Activated CD4-positive, alpha-beta memory T cell treated with anti-CD3 and anti-CD28 coated beads for 36 hours (primary cell): ENCODE measurements at regions not wholly inside any gene's neighbourhood (a gene's known extent, or its start where the extent isn't known, plus 50 kb on each side); places are given as distances from the start of the nearest gene placed in this dataset.

Experiments
- CTCF ChIA-PET: fragments of 350-600 bp; sonication (Branson Sonifier 250); formaldehyde crosslinking; loops from one replicate; lab custom pipeline; 2021; ENCODE audit warnings: antibody characterized with exemption, inconsistent platforms; lab: Charles Lee
- POLR2A ChIA-PET: fragments of 350-600 bp; sonication (Branson Sonifier 250); formaldehyde crosslinking; loops from one replicate; lab custom pipeline; 2021; ENCODE audit warnings: antibody characterized with exemption; lab: Charles Lee
- DNase-seq: peaks from one replicate; pipeline ENCODE4 v3.0.0-alpha.2; 2020
- H3K27ac Mint-ChIP-seq: one replicate; pipeline ENCODE4 v1.8.0; 2021; ENCODE audit warnings: mixed read lengths
- H3K27me3 Mint-ChIP-seq: one replicate; pipeline ENCODE4 v1.8.0; 2021; ENCODE audit warnings: mixed read lengths
- H3K36me3 Mint-ChIP-seq: one replicate; pipeline ENCODE4 v1.8.0; 2021; ENCODE audit warnings: mixed read lengths
- H3K4me1 Mint-ChIP-seq: one replicate; pipeline ENCODE4 v1.8.0; 2021; ENCODE audit warnings: low read depth, mixed read lengths
- H3K4me3 Mint-ChIP-seq: one replicate; pipeline ENCODE4 v1.8.0; 2021; ENCODE audit warnings: mild to moderate bottlenecking, mixed read lengths
- H3K9me3 Mint-ChIP-seq: one replicate; pipeline ENCODE4 v1.8.0; 2021; ENCODE audit warnings: mixed read lengths
- intact Hi-C: fragments of 100-400 bp; cut with micrococcal nuclease; formaldehyde crosslinking; loops from one replicate; pipeline ENCODE4 v1.15.1; 2023

GRCh38 chr11:127616158-127616557 lies 615.6 kb upstream of the KIRREL3 start:
- H3K27me3 Mint-ChIP-seq, result no peaks in the 10 kb centered on the region
- no peaks in the 10 kb centered on the region for H3K4me1 Mint-ChIP-seq
- H3K36me3 Mint-ChIP-seq, result no peaks in the 10 kb centered on the region
- CTCF ChIA-PET, result no interaction called here
- POLR2A ChIA-PET, result no interaction called here
- H3K4me3 Mint-ChIP-seq, result no peak overlapping the region
- no peak for DNase-seq
- no peaks in the 10 kb centered on the region for H3K9me3 Mint-ChIP-seq
- H3K27ac Mint-ChIP-seq, result no peak overlapping the region
- intact Hi-C loops, result no loop called here

GRCh38 chr11:127612607-127613006 lies 612.0 kb upstream of the KIRREL3 start:
- Mint-ChIP-seq H3K4me3 (no peak overlapping the region), H3K27me3 (no peaks in the 10 kb centered on the region), H3K4me1 (no peaks in the 10 kb centered on the region), H3K9me3 (no peaks in the 10 kb centered on the region), H3K27ac (no peak overlapping the region), H3K36me3 (no peaks in the 10 kb centered on the region)
- DNase-seq, result no peak
- ChIA-PET POLR2A (no interaction called here), CTCF (no interaction called here)
- intact Hi-C loops, result no loop called here

GRCh38 chr11:127609025-127609773 lies 608.6 kb upstream of the KIRREL3 start:
- no peak overlapping the region for H3K4me3 Mint-ChIP-seq
- no peaks in the 10 kb centered on the region for H3K36me3 Mint-ChIP-seq
- POLR2A ChIA-PET, result no interaction called here
- CTCF ChIA-PET, result no interaction called here
- intact Hi-C loops, result no loop called here
- H3K9me3 Mint-ChIP-seq, result no peaks in the 10 kb centered on the region
- H3K27ac Mint-ChIP-seq, result no peak overlapping the region
- no peak for DNase-seq
- no peaks in the 10 kb centered on the region for H3K4me1 Mint-ChIP-seq
- no peaks in the 10 kb centered on the region for H3K27me3 Mint-ChIP-seq

GRCh38 chr11:127607487-127608085 lies 607.0 kb upstream of the KIRREL3 start:
- Mint-ChIP-seq H3K27me3 (no peaks in the 10 kb centered on the region), H3K9me3 (no peaks in the 10 kb centered on the region), H3K4me3 (no peak overlapping the region), H3K4me1 (no peaks in the 10 kb centered on the region), H3K27ac (no peak overlapping the region), H3K36me3 (no peaks in the 10 kb centered on the region)
- ChIA-PET POLR2A (no interaction called here), CTCF (no interaction called here)
- DNase-seq, result no peak
- intact Hi-C loops, result no loop called here

- Mint-ChIP-seq H3K27ac (no peak overlapping the region), H3K36me3 (no peaks in the 10 kb centered on the region), H3K9me3 (no peaks in the 10 kb centered on the region), H3K4me3 (no peak overlapping the region), H3K4me1 (no peaks in the 10 kb centered on the region), H3K27me3 (no peaks in the 10 kb centered on the region)
- DNase-seq, result no peak
- intact Hi-C loops, result no loop called here
- POLR2A ChIA-PET, result no interaction called here
- CTCF ChIA-PET, result no interaction called here
Measured at GRCh38 chr11:127601578-127601977, 601.0 kb upstream of the KIRREL3 start.

GRCh38 chr11:127600674-127601073 lies 600.1 kb upstream of the KIRREL3 start:
- H3K4me1 Mint-ChIP-seq, result no peaks in the 10 kb centered on the region
- H3K9me3 Mint-ChIP-seq, result no peaks in the 10 kb centered on the region
- no peaks in the 10 kb centered on the region for H3K27me3 Mint-ChIP-seq
- H3K36me3 Mint-ChIP-seq, result no peaks in the 10 kb centered on the region
- no peak overlapping the region for H3K27ac Mint-ChIP-seq
- ChIA-PET POLR2A (no interaction called here), CTCF (no interaction called here)
- no peak overlapping the region for H3K4me3 Mint-ChIP-seq
- DNase-seq, result no peak
- intact Hi-C loops, result no loop called here

GRCh38 chr11:127598476-127598875 lies 597.9 kb upstream of the KIRREL3 start:
- no peak for DNase-seq
- intact Hi-C loops, result no loop called here
- Mint-ChIP-seq H3K36me3 (no peaks in the 10 kb centered on the region), H3K27me3 (no peaks in the 10 kb centered on the region), H3K4me1 (no peaks in the 10 kb centered on the region), H3K27ac (no peak overlapping the region), H3K4me3 (no peak overlapping the region), H3K9me3 (no peaks in the 10 kb centered on the region)
- POLR2A ChIA-PET, result no interaction called here
- CTCF ChIA-PET, result no interaction called here

GRCh38 chr11:127596433-127596832 lies 595.9 kb upstream of the KIRREL3 start:
- Mint-ChIP-seq H3K27ac (no peak overlapping the region), H3K36me3 (no peaks in the 10 kb centered on the region), H3K4me3 (no peak overlapping the region), H3K4me1 (no peaks in the 10 kb centered on the region), H3K9me3 (no peaks in the 10 kb centered on the region), H3K27me3 (no peaks in the 10 kb centered on the region)
- DNase-seq, result no peak
- intact Hi-C loops, result no loop called here
- POLR2A ChIA-PET, result no interaction called here
- CTCF ChIA-PET, result no interaction called here

GRCh38 chr11:127592371-127592770 lies 591.8 kb upstream of the KIRREL3 start:
- intact Hi-C loops, result no loop called here
- Mint-ChIP-seq H3K9me3 (no peaks in the 10 kb centered on the region), H3K4me1 (no peaks in the 10 kb centered on the region), H3K36me3 (no peaks in the 10 kb centered on the region), H3K4me3 (no peak overlapping the region), H3K27me3 (no peaks in the 10 kb centered on the region), H3K27ac (no peak overlapping the region)
- ChIA-PET POLR2A (no interaction called here), CTCF (no interaction called here)
- no peak for DNase-seq

GRCh38 chr11:127590314-127590713 lies 589.7 kb upstream of the KIRREL3 start:
- DNase-seq, result no peak
- Mint-ChIP-seq H3K27ac (no peak overlapping the region), H3K27me3 (no peaks in the 10 kb centered on the region), H3K4me1 (no peaks in the 10 kb centered on the region), H3K4me3 (no peak overlapping the region), H3K36me3 (no peaks in the 10 kb centered on the region), H3K9me3 (no peaks in the 10 kb centered on the region)
- ChIA-PET POLR2A (no interaction called here), CTCF (no interaction called here)
- intact Hi-C loops, result no loop called here

- DNase-seq, result no peak
- CTCF ChIA-PET, result no interaction called here
- Mint-ChIP-seq H3K4me3 (no peak overlapping the region), H3K27me3 (no peaks in the 10 kb centered on the region), H3K36me3 (no peaks in the 10 kb centered on the region), H3K9me3 (no peaks in the 10 kb centered on the region), H3K27ac (no peak overlapping the region), H3K4me1 (no peaks in the 10 kb centered on the region)
- intact Hi-C loops, result no loop called here
- POLR2A ChIA-PET, result no interaction called here
Measured at GRCh38 chr11:127588431-127588830, 587.9 kb upstream of the KIRREL3 start.

- CTCF ChIA-PET, result no interaction called here
- Mint-ChIP-seq H3K4me1 (no peaks in the 10 kb centered on the region), H3K27ac (no peak overlapping the region), H3K27me3 (no peaks in the 10 kb centered on the region), H3K9me3 (no peaks in the 10 kb centered on the region), H3K4me3 (no peak overlapping the region), H3K36me3 (no peaks in the 10 kb centered on the region)
- POLR2A ChIA-PET, result no interaction called here
- intact Hi-C loops, result no loop called here
- DNase-seq, result no peak
Measured at GRCh38 chr11:127587511-127587910, 586.9 kb upstream of the KIRREL3 start.

GRCh38 chr11:127576210-127576609 lies 575.6 kb upstream of the KIRREL3 start:
- CTCF ChIA-PET, result no interaction called here
- intact Hi-C loops, result no loop called here
- H3K27me3 Mint-ChIP-seq, result no peaks in the 10 kb centered on the region
- no peak overlapping the region for H3K4me3 Mint-ChIP-seq
- H3K9me3 Mint-ChIP-seq, result no peaks in the 10 kb centered on the region
- POLR2A ChIA-PET, result no interaction called here
- no peaks in the 10 kb centered on the region for H3K36me3 Mint-ChIP-seq
- no peak for DNase-seq
- H3K27ac Mint-ChIP-seq, result no peak overlapping the region
- H3K4me1 Mint-ChIP-seq, result no peaks in the 10 kb centered on the region
